ENCODE measurements at regions not wholly inside any gene's neighbourhood (a gene's known extent, or its start where the extent isn't known, plus 50 kb on each side); places are given as distances from the start of the nearest gene placed in this dataset.

DNA sequence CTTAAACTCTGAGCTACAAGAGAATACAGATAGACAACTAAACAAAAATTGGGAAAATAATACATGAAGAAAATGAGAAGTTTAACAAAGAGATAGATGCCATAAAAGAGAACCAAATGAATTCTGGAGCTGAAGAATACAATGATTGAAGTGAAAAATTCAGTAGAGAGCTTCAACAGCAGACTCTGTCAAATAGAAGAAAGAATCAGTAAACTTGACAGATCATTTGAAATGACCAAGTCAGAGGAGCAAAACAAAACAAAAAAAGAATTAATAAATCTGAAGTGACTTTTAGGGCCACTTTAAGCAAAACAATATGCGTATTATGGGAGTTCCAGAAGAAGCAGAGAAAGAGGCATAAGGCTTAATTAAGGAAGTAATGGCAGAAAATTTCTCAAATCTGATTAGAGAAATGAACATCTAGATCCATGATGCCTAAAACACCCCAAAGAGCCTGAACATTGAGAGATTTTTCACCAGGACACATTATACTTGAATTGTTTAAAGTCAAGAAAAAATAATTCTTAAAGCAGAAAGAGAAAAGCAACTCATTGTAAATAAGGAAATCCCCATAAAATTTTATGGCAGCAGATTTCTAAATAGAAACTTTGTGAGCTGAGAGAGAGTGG, 61.0 kb upstream of the RNU6-8 start:
- H3K27ac ChIP-seq (ENCODE audit: insufficient read length, low read depth, low read length), result no peak overlapping the region
- no peak overlapping the region for H2BK12ac ChIP-seq (ENCODE audit: insufficient read length, low read depth, low read length)

More for the DNA sequence above, 61.0 kb upstream of the RNU6-8 start:
- no peak overlapping the region for H2BK15ac ChIP-seq (ENCODE audit: low read depth, low read length)
- no peak overlapping the region for H4K5ac ChIP-seq (ENCODE audit: insufficient read length, low read depth, low read length)
- no peak overlapping the region for H3K4me2 ChIP-seq (ENCODE audit: insufficient read depth, insufficient read length, low read length)
- TF ChIP-seq, protein P1, sequence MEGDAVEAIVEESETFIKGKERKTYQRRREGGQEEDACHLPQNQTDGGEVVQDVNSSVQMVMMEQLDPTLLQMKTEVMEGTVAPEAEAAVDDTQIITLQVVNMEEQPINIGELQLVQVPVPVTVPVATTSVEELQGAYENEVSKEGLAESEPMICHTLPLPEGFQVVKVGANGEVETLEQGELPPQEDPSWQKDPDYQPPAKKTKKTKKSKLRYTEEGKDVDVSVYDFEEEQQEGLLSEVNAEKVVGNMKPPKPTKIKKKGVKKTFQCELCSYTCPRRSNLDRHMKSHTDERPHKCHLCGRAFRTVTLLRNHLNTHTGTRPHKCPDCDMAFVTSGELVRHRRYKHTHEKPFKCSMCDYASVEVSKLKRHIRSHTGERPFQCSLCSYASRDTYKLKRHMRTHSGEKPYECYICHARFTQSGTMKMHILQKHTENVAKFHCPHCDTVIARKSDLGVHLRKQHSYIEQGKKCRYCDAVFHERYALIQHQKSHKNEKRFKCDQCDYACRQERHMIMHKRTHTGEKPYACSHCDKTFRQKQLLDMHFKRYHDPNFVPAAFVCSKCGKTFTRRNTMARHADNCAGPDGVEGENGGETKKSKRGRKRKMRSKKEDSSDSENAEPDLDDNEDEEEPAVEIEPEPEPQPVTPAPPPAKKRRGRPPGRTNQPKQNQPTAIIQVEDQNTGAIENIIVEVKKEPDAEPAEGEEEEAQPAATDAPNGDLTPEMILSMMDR (conservative IDR thresholded peaks at IDR 0.05), result no peak
- H3K79me1 ChIP-seq (ENCODE audit: insufficient read depth, low read depth, low read length, poor library complexity, severe bottlenecking), result no peaks in the 10 kb centered on the region
- no peak overlapping the region for H3T11ph ChIP-seq (ENCODE audit: low read length)
- H3K4me1 ChIP-seq (ENCODE audit: insufficient read depth, low read length), result peaks cover 4% of the 10 kb centered on the region; the same call in 1 of the 2 replicates
- H4K20me1 ChIP-seq (ENCODE audit: control insufficient read depth, insufficient read depth, insufficient read length), result no peaks in the 10 kb centered on the region
- no peak overlapping the region for H3K18ac ChIP-seq (ENCODE audit: insufficient read length, low read depth, low read length)
- H3K56ac ChIP-seq (ENCODE audit: insufficient read length, low read depth, low read length), result no peak overlapping the region
- H2BK5ac ChIP-seq (ENCODE audit: insufficient read length, low read length), result no peak overlapping the region
- peaks cover 5 to 12% (median 8%) of the 10 kb centered on the region in 3 experiments; a peak in 6 of 7 replicates for H3K36me3 Mint-ChIP-seq (ENCODE audit: insufficient read depth in 1 of 3, low read depth in 3 of 3)
- H3K23me2 ChIP-seq (ENCODE audit: insufficient read length, low read depth, low read length, poor library complexity, severe bottlenecking), result no peaks in the 10 kb centered on the region
- no peaks in the 10 kb centered on the region for H3K27me3 ChIP-seq (ENCODE audit: insufficient read depth, low read length)
- peaks cover 7 to 10% of the 10 kb centered on the region in 2 experiments for H3K4me1 Mint-ChIP-seq
- no peak overlapping the region for H3K4ac ChIP-seq (ENCODE audit: low read depth, low read length)
- no peak overlapping the region for H2AK5ac ChIP-seq (ENCODE audit: insufficient read length, low read length)
- no peak overlapping the region for H2BK120ac ChIP-seq (ENCODE audit: low read depth, low read length, poor library complexity, severe bottlenecking)
- WGBS (ENCODE audit: extremely low coverage, insufficient read length, low lambda C conversion rate), result no CpG with 5 or more reads among the region's 1 CpG
- H4K8ac ChIP-seq (replicated peaks; ENCODE audit: insufficient read length, low read depth, low read length), result no peak overlapping the region
- H4K91ac ChIP-seq (ENCODE audit: insufficient read length, low read depth, low read length), result no peak overlapping the region
- no peak overlapping the region for H3K9ac ChIP-seq (ENCODE audit: extremely low read depth, insufficient read length, low read length)
- H3K23ac ChIP-seq (ENCODE audit: insufficient read length, low read depth, low read length), result no peak overlapping the region
- no peak overlapping the region for H2BK20ac ChIP-seq (ENCODE audit: low read depth, low read length, poor library complexity, severe bottlenecking)
- H3K14ac ChIP-seq (ENCODE audit: insufficient read depth, low read length), result no peak overlapping the region
- no peak overlapping the region for H2AFZ ChIP-seq (ENCODE audit: low read length)
- H3K79me2 ChIP-seq (ENCODE audit: insufficient read depth, low read length), result no peaks in the 10 kb centered on the region
- peaks cover 15 to 18% of the 10 kb centered on the region in 2 experiments for H3K9me3 Mint-ChIP-seq
- peaks cover 5% of the 10 kb centered on the region for H3K9me3 ChIP-seq (ENCODE audit: control insufficient read depth, low read depth, low read length)
- no peak overlapping the region for H3K27ac Mint-ChIP-seq
- no peak overlapping the region for H3K4me3 Mint-ChIP-seq
- no peak for DNase-seq
- no peaks in the 10 kb centered on the region; the same call in 1 of the 2 replicates for H3K27me3 Mint-ChIP-seq (ENCODE audit: low read depth)
